Stimulated activated CD4-positive, alpha-beta T cell treated with anti-CD3 and anti-CD28 coated beads, TNF-alpha, amount 100 ng/mL, for 24 hours (primary cell): ENCODE measurements at regions not wholly inside any gene's neighbourhood (a gene's known extent, or its start where the extent isn't known, plus 50 kb on each side); places are given as distances from the start of the nearest gene placed in this dataset.

Experiments used
- DNase-seq, 3 experiments: peaks; one replicate each; pipeline ENCODE4 v3.0.0-alpha.2; 2020; ENCODE audit warnings: low read depth in 3 of 3

DNA sequence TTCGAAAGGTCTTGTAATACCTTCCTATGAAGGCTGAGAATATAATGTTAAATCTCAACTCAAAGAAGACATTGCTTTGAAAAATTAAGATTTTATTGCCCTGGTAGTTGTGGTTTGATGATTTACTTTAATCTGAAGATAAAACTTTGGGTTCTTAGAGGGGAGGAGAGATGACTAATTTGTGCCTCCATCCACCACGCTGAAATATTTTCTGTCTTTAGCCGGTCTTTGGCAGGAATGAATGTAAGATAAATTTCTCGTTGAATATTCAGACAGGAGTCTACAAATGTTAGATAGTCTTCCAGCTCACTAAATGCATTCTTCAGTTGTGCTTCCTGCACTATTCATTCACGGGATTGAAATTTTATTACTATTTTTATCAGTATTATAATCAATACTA lies 844.3 kb upstream of the NR2F2 start:
- no peak for DNase-seq

DNA sequence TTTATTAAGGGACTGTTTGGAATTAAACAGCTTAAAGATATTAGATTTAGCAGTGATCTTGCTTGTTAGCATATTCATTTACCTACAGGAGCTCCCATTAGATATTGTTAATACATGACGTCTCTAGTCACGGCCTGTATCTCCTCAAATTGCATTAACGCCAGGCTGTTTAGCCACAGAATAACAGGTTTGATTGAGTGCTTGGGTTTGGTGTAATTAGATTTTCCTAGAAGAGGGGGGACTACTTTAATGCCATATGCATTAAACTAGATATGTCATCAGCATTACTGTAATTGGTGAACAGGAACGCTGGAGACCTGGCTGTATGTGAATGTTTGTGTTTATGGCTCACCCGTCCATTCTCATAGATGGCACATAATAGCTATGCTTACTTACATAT lies 841.4 kb upstream of the NR2F2 start:
- no peak for DNase-seq

DNA sequence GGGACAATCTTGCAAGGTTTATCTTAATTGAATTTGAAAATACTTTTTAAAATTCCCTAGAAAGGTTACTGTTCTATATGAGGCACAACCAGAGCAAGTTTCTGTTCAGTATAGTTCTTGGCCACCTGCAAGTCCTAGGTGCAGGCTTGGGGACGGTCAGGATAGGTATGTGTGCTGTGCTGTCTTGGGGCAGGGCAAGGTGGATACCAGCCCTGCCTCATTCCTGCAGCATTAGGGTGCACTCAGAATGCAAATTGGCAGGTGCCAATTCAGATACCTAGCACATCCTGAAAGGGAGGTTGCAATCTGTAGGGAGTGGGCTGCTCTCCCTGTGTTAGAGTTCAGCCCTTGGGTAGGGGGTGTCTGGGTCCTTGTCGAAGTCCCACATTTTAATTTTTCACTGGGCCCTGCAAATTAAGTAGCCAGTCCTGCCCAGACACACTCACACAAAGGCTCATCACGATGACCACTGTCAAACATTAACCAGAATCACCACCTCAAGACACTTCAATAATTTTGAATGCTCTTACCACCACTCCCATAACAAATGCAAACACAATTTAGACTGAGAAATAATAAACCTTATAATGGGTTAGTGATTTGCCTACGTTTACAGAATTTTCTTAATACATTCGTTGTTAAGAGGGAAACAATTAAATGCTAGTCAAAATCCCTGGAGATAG lies 838.0 kb upstream of the NR2F2 start:
- DNase-seq, result no peak

DNA sequence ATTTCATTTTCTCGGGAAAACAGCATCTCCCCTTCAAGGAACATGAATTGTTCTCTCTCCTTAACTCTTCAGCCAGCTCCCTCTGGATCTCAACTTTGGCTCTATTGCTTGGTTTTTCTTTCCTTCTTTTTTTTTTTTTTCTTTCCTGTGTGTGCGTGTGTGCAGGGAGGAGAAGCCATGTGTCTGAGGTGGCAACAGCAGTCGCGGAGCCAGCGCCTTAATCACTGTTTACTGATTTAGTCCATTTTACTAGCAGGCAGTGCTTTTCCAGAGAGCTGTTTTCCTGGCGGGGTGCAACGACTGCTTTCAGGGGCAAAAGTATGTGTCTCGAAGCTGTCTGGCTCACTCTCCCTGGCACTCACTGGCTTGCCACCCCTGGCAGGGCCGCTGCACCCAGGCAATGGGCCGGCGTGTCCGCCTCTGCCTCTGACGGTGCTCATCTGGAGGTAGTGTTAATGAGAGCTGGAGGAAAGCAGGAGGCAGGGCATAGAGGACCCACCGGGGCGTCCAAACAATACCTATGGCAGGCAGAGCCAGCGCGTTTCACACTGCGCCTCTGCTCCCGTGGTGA lies 835.4 kb upstream of the NR2F2 start:
- no peak for DNase-seq

GRCh38 chr15:95497634-95498033 lies 832.9 kb upstream of the NR2F2 start:
- DNase-seq, result no peak

DNA sequence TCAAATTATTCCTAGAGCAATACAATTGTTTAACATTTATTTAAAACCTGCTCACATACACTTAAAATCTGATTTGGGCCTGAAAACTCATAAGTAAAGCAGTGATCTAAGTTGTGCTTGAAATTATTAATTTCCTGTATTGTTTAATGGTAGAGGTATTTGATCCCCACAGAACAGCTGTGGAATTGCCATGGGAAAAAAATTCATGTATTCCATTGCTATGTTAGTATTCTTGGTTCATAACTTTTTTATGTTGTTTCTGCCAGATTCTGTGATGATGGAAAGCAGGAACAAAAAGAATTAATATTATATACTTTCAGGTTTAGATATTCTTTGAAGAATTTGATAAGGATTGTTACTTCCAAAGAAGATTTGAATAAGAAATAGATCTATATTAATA lies 831.5 kb upstream of the NR2F2 start:
- DNase-seq, result no peak

DNA sequence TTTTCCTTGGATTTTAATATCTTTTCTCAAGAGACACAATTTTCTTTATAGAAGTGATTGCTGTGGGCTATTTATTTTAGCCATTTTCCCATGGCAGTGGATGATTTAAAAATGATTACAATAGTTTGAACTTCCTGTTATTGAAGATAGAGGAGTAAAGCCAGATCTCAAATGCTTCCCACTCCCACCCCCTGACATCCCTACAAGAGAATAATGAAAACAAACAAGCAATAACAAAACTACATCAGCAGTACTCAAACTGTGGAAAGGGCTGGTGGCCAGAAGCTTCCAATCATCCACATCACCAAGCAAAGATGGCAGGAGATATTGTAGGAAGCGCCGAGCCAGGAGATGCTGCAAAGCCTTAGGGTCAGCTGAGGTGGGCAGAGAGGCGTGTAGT lies 831.1 kb upstream of the NR2F2 start:
- DNase-seq, result no peak

GRCh38 chr15:95501865-95502264 lies 828.6 kb upstream of the NR2F2 start:
- no peak for DNase-seq

GRCh38 chr15:95503107-95503506 lies 827.4 kb upstream of the NR2F2 start:
- no peak for DNase-seq

- no peak for DNase-seq
Observed at GRCh38 chr15:95503640-95504225, 826.8 kb upstream of the NR2F2 start.

DNA sequence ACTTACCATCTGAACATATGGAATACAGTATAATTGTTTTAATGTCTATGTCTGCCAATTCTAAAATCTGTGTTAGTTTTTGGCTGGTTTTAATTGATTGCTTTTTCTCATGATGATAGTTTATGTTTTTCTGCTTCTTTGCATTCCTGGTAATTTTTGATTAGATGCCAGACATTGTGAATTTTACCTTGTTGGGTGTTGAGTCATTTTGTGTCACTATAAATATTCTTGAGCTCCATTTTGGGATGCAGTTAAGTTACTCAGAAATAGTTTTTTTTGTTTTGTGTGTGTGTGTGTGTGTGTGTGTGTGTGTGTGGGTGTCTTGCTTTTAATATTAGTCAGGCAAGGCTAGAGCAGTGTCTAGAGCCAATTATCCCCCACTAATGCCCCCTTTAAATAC lies 818.8 kb upstream of the NR2F2 start:
- DNase-seq, result no peak

DNA sequence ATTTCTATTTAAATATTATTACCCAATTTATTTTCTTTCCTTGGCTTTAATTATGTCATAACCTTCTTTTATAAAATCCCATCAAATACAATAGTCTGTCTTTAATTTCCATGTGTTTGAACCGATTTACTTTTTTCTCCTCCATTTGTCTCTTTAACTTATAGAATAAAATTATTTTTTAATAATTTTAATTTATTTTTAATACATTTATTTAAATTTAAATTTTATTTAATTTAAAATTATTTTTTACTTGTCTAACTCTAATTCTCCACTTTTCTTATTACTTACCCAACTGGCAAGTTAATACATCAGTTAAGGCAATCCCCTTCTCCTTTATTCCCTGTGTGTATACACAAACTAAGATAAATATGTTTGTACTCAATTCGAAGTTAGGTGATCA lies 817.6 kb upstream of the NR2F2 start:
- DNase-seq, result no peak

GRCh38 chr15:95519887-95520286 lies 810.6 kb upstream of the NR2F2 start:
- no peak for DNase-seq

- no peak for DNase-seq
Observed at GRCh38 chr15:95520511-95520910, 810.0 kb upstream of the NR2F2 start.

DNA sequence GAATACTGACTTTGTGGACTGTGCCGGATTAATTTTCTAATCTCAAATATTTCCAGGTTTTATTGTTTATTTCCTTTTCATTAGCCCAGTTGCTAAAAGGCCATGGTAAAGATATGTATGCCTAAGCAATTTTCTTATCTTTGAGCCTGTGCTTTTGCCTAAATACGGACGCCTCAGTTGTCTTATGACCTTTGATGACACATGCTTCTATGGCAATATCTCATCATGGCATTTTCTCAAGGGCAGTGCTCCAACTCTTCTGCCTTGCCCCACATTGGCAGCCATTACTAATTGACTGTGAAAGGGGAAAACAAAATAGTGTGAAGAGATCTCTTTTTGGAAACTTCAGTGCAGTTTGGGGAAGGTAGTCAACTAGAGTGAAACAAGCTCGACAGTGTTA lies 809.6 kb upstream of the NR2F2 start:
- DNase-seq, result no peak

GRCh38 chr15:95522533-95522932 lies 808.0 kb upstream of the NR2F2 start:
- DNase-seq, result no peak

- no peak for DNase-seq
Observed at GRCh38 chr15:95528920-95529319, 801.6 kb upstream of the NR2F2 start.

DNA sequence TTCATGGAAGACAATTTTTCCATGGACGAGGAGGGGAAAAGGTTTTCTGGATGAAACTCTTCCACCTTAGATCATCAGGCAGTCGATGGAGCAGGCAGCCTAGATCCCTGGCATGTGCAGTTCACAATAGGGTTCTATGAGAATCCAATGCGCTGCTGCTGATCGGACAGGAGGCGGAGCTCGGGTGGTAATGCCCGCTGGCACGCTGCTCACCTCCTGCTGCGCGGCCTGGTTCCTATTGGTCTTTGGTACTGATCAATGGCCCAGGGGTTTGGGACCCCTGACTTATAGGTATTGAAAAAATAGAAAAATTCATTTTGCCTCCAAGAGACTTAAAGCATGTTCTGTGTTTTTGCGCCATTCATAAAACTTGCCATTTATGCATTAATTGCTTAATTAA lies 793.9 kb upstream of the NR2F2 start:
- no peak for DNase-seq

GRCh38 chr15:95538693-95539092 lies 791.8 kb upstream of the NR2F2 start:
- DNase-seq, result no peak

DNA sequence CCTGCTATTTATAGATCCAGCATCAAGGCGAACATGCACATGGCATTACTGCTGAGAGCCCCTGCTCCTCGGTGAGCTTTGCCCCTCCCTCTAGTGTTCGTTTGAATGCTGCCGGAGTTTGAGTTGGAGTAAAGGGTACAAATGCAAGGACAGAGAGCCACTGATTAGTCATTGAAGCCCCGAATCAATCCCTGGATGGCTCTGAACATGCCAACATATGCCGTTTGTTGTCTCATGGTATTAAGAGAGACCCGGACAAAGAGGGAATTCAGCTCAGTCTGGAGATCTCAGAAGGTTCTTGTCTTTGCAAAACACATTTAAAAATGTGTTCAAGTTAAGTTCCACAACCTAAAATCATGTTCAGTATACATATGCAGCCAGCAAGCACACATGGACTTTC lies 789.2 kb upstream of the NR2F2 start:
- DNase-seq, result no peak

- DNase-seq, result no peak
Observed at GRCh38 chr15:95549168-95549738, 781.2 kb upstream of the NR2F2 start.

DNA sequence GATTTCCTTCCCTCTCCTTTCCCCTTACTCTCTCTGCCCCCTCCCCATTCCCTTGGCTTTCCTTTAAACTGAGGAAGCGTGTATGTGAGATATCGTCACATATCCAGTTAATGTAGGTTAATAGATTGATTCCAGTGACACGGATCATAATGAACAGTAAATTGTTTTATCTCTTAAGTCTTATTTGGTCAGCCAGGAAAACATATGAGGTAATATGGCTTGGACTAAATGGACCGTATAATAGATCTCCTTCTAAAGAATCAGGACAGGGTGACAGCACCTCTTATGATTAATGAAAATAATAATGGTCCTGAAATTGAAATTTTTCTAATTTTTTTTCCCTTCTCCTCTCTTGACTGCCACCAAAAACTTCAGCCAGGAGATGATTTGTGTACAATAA lies 779.8 kb upstream of the NR2F2 start:
- DNase-seq, result no peak

DNA sequence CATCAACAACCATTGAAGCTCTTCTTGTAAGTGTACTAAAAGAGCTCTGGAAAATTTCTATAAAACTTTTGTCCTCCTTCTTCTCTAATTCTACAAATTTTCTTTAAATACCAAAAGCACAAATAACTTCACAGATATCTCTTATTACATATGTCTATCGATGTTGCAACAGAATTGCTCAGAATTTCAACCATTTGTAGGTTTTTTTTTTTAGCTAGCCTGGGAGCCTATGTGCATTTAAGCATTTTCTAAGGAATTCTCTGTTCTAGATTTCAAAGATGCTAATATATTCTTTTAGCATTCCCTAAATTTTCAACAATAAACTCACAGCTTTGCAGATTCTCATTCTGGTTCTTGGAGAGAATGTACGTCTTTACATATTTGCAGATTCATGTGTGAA lies 774.3 kb upstream of the NR2F2 start:
- no peak for DNase-seq
